ENCODE measurements at regions not wholly inside any gene's neighbourhood (a gene's known extent, or its start where the extent isn't known, plus 50 kb on each side); places are given as distances from the start of the nearest gene placed in this dataset.

DNA sequence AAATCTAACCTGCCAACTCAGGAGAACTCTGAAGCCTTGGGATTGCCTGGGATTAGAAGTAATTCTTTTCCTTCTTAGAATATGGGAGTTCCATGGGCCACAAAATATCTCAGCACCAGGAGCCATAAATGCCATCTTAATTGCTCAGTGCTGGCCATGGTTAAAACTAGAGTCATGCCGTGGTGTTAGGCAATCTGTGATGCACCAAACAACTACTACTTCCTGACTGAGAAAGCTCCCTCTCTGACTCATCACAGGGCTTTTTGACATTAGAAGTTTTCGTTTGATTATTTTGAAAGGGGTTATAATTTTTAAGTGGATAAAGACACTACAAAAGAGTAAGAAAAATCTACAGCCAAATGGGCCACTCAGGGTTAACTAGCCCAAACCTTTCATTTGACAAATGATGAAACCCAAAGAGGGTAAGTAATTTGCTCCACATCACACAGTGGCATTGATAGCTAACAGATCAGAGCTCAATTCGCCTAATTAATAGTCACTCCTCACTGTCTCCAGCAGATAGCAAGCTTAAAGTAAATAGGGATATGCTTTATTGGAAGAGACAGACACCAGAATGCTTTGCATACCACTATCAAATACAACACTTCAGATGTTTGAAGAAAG is 377.3 kb downstream of the EMP1 start:
- Histone ChIP-seq H3K4me1 (no peaks in the 10 kb centered on the region), H3K9me3 (replicated peaks) (no peaks in the 10 kb centered on the region), H3K27me3 (ENCODE audit: low read depth) (peaks cover 5% of the 10 kb centered on the region), H3K4me3 (no peak overlapping the region), H3K27ac (replicated peaks) (no peak overlapping the region), H3K36me3 (no peaks in the 10 kb centered on the region)
- DNase-seq = no peak
- TF ChIP-seq, protein P1, sequence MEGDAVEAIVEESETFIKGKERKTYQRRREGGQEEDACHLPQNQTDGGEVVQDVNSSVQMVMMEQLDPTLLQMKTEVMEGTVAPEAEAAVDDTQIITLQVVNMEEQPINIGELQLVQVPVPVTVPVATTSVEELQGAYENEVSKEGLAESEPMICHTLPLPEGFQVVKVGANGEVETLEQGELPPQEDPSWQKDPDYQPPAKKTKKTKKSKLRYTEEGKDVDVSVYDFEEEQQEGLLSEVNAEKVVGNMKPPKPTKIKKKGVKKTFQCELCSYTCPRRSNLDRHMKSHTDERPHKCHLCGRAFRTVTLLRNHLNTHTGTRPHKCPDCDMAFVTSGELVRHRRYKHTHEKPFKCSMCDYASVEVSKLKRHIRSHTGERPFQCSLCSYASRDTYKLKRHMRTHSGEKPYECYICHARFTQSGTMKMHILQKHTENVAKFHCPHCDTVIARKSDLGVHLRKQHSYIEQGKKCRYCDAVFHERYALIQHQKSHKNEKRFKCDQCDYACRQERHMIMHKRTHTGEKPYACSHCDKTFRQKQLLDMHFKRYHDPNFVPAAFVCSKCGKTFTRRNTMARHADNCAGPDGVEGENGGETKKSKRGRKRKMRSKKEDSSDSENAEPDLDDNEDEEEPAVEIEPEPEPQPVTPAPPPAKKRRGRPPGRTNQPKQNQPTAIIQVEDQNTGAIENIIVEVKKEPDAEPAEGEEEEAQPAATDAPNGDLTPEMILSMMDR (IDR thresholded peaks at IDR 0.05; ENCODE audit: borderline replicate concordance) = no peak
- intact Hi-C loops (cut with micrococcal nuclease) = no loop called here

DNA sequence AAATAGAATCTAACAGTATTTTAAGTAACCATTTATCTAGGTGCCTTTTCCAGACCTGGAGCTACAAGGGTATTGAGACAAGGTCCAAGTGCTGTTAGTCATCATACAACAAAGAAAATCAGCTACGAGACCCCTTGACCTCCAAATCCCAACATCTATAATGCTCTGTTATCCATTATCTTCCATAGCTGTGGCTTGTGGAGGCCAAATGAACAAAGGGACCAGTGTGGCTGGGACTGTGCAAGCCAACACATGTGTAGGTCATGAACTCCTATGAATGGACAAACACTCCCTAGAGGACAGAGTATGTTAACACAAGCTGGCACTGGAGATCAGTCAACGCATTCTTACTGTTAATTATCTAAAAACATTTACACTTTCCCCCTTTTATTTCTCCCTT is 374.5 kb downstream of the EMP1 start:
- no peak for DNase-seq
- no peak overlapping the region for H3K27ac ChIP-seq (replicated peaks)
- no peaks in the 10 kb centered on the region for H3K36me3 ChIP-seq
- intact Hi-C loops (cut with micrococcal nuclease) = no loop called here
- H3K4me1 ChIP-seq = no peaks in the 10 kb centered on the region
- H3K27me3 ChIP-seq (ENCODE audit: low read depth) = peaks cover 8% of the 10 kb centered on the region
- TF ChIP-seq, protein P1 (IDR thresholded peaks at IDR 0.05; ENCODE audit: borderline replicate concordance) = no peak
- no peak overlapping the region for H3K4me3 ChIP-seq
- H3K9me3 ChIP-seq (replicated peaks) = no peaks in the 10 kb centered on the region

DNA sequence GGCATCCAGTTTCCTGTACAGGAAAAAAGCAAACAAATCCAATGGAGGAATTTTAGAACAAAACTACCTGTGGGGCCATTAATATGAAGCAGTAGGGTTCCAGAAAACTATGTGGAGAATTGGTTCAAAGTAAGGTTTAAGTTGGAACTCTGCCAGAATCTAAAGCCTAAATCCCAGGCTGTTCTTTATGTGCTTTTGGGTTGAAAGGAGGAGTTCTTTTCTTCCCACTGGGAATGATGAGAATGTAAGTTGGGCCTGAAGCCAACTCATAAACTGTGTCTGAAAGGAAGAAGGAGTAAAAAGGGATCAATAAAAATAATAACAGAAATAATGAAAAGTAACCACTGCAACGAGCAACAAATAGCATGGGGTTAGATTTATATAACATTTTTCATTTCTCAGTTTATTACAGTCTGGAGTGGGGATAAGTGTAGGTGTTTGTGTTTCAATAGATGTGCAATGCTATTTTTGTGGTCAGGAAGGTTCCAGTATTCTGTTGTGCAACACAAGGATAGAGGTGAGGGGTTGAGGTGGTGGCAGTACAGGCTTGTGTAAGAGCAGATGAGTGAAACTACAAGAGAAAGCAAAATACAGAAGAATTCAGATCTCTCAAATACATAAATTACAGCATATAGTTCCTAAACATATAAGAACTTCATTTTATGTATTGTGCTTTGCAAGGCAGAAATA is 373.6 kb downstream of the EMP1 start:
- no peak overlapping the region for H3K27ac ChIP-seq (replicated peaks)
- no peak overlapping the region for H3K4me3 ChIP-seq
- H3K27me3 ChIP-seq (ENCODE audit: low read depth) = peaks cover 17% of the 10 kb centered on the region
- TF ChIP-seq, protein P1 (IDR thresholded peaks at IDR 0.05; ENCODE audit: borderline replicate concordance) = no peak
- H3K4me1 ChIP-seq = no peaks in the 10 kb centered on the region
- no peaks in the 10 kb centered on the region for H3K9me3 ChIP-seq (replicated peaks)
- intact Hi-C loops (cut with micrococcal nuclease) = no loop called here
- DNase-seq = no peak
- no peaks in the 10 kb centered on the region for H3K36me3 ChIP-seq

DNA sequence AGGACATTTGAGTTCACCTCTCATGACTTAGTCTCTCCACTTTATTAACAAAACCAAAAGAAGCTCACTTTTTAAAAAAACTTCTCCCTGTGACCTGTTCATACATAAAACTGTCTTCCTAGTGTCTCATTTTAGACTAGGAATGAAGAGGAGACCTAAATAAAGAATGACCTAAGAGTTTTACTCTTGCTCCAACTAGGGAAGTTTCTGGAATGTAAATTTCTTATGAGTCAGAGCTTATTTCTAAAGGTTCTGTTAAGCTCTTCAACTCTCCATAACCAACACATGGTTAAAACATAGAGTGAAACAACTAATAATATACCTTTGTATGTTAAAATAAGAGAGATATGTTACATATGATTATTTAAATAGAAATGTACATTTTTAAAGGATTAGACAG is 369.8 kb downstream of the EMP1 start:
- Histone ChIP-seq H3K36me3 (no peaks in the 10 kb centered on the region), H3K4me3 (no peak overlapping the region), H3K27ac (replicated peaks) (no peak overlapping the region), H3K9me3 (replicated peaks) (no peaks in the 10 kb centered on the region), H3K27me3 (ENCODE audit: low read depth) (peaks cover 24% of the 10 kb centered on the region), H3K4me1 (no peaks in the 10 kb centered on the region)
- intact Hi-C loops (cut with micrococcal nuclease) = no loop called here
- DNase-seq = no peak
- TF ChIP-seq, protein P1 (IDR thresholded peaks at IDR 0.05; ENCODE audit: borderline replicate concordance) = no peak

DNA sequence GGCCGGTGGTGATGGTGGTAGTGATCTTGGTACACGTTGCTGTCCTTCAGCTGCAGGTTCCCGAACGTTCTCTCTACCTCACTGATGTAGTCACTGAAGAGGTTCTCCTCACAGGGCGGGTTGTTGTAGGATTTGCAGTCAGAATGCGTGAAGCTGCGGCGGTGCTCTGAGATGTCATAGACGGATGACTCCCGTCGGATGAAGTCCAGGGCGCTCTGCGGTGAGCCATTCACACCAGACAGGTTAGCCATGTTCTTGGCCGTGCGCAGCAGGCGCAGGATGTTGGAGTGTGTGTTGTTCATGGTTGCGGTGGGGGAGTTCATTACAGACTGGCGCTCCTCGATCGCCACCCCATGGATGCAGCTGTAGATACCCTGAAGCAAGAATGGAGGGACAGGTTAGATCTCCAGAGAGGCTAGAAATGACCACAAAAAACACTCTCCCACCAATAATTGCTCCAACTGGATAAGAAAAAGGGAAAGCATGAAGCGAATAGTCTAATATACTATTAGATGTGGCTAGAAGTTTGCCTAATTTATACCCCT is 367.8 kb downstream of the EMP1 start:
- no peak for DNase-seq

More for the DNA sequence above, 367.8 kb downstream of the EMP1 start:
- no peak overlapping the region for H3K27ac ChIP-seq (replicated peaks)
- no peak overlapping the region for H3K4me3 ChIP-seq
- no peaks in the 10 kb centered on the region for H3K9me3 ChIP-seq (replicated peaks)
- TF ChIP-seq, protein P1 (IDR thresholded peaks at IDR 0.05; ENCODE audit: borderline replicate concordance) = no peak
- peaks cover 30% of the 10 kb centered on the region for H3K27me3 ChIP-seq (ENCODE audit: low read depth)
- H3K36me3 ChIP-seq = no peaks in the 10 kb centered on the region
- intact Hi-C loops (cut with micrococcal nuclease) = no loop called here
- no peaks in the 10 kb centered on the region for H3K4me1 ChIP-seq
